ENCODE measurements at regions not wholly inside any gene's neighbourhood (a gene's known extent, or its start where the extent isn't known, plus 50 kb on each side); places are given as distances from the start of the nearest gene placed in this dataset.

- H3K9me3 Mint-ChIP-seq = peaks cover 5% of the 10 kb centered on the region
- TF ChIP-seq, protein P1, sequence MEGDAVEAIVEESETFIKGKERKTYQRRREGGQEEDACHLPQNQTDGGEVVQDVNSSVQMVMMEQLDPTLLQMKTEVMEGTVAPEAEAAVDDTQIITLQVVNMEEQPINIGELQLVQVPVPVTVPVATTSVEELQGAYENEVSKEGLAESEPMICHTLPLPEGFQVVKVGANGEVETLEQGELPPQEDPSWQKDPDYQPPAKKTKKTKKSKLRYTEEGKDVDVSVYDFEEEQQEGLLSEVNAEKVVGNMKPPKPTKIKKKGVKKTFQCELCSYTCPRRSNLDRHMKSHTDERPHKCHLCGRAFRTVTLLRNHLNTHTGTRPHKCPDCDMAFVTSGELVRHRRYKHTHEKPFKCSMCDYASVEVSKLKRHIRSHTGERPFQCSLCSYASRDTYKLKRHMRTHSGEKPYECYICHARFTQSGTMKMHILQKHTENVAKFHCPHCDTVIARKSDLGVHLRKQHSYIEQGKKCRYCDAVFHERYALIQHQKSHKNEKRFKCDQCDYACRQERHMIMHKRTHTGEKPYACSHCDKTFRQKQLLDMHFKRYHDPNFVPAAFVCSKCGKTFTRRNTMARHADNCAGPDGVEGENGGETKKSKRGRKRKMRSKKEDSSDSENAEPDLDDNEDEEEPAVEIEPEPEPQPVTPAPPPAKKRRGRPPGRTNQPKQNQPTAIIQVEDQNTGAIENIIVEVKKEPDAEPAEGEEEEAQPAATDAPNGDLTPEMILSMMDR (IDR thresholded peaks at IDR 0.05; ENCODE audit: unreplicated experiment in 3 of 3) = no peak
- peaks cover 22% of the 10 kb centered on the region for H3K4me1 Mint-ChIP-seq
- peak overlapping the region in 2 of 3 experiments; percentile 31 to 54 for H3K27ac Mint-ChIP-seq
- no peaks in the 10 kb centered on the region for H3K36me3 Mint-ChIP-seq (ENCODE audit: low read depth)
- no peak overlapping the region for H3K4me3 Mint-ChIP-seq
- H3K27me3 Mint-ChIP-seq (ENCODE audit: low read depth) = no peaks in the 10 kb centered on the region
Measured at GRCh38 chrX:124209792-124210576, 122.5 kb upstream of the TEX13D start.

GRCh38 chrX:124211312-124211942 is 121.0 kb upstream of the TEX13D start:
- peaks cover 2% of the 10 kb centered on the region for H3K9me3 Mint-ChIP-seq

DNA sequence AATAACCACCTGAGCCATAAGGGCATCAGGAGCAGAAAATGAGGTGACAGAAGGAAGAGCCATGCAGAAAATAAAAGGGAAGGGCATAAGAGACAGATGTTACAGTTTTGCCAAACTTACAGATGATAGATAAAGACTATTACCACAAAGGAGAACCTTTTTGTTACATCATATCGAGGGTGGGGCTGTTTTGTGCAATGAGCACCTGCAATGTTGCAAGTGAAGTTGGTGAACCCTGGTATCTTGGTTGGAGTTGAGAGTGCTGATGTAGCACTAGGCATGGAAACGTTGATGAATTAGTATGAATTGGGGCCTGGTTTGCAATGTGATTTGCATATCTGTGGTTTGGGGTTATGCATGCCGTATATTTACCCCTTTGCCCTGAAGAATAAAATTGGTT is 119.8 kb upstream of the TEX13D start:
- H3K36me3 Mint-ChIP-seq (ENCODE audit: low read depth) = no peaks in the 10 kb centered on the region
- H3K4me1 Mint-ChIP-seq = peaks cover 31% of the 10 kb centered on the region
- no peak overlapping the region for H3K4me3 Mint-ChIP-seq
- H3K27me3 Mint-ChIP-seq (ENCODE audit: low read depth) = no peaks in the 10 kb centered on the region
- no peak overlapping the region for H3K27ac Mint-ChIP-seq
- peaks cover 2% of the 10 kb centered on the region for H3K9me3 Mint-ChIP-seq
- TF ChIP-seq, protein P1 (IDR thresholded peaks at IDR 0.05; ENCODE audit: unreplicated experiment in 3 of 3) = no peak

More at GRCh38 chrX:124211312-124211942, 121.0 kb upstream of the TEX13D start:
- Mint-ChIP-seq H3K27ac (no peak overlapping the region), H3K27me3 (ENCODE audit: low read depth) (no peaks in the 10 kb centered on the region), H3K4me1 (peaks cover 30% of the 10 kb centered on the region), H3K36me3 (ENCODE audit: low read depth) (no peaks in the 10 kb centered on the region), H3K4me3 (no peak overlapping the region)
- TF ChIP-seq, protein P1 (IDR thresholded peaks at IDR 0.05; ENCODE audit: unreplicated experiment in 3 of 3) = peak; percentile 37 to 58 (median 43)

DNA sequence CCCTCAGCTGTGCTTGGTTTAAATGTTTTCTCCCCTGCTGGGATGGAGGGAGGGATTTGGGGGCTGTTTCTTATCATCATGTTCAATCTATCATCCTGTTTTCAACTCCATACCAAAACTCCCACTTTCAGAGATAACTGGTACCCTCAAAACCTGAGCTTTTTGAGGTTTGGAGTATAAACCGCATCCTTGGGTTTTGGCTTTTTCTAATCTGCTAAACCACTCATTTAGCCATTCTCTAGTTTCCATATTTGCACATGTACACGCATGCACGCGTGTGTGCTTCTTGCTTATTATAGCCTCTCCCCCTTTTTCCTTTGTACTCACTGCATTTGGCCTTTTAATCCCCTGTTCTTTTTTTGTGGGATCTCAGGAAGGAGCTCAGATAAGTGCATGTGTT is 116.7 kb upstream of the TEX13D start:
- Mint-ChIP-seq H3K27ac (no peak overlapping the region), H3K27me3 (ENCODE audit: low read depth) (no peaks in the 10 kb centered on the region), H3K4me1 (peaks cover 33% of the 10 kb centered on the region), H3K4me3 (no peak overlapping the region), H3K9me3 (peaks cover 2% of the 10 kb centered on the region), H3K36me3 (ENCODE audit: low read depth) (no peaks in the 10 kb centered on the region)
- TF ChIP-seq, protein P1 (IDR thresholded peaks at IDR 0.05; ENCODE audit: unreplicated experiment in 3 of 3) = no peak

- H3K4me1 Mint-ChIP-seq = peaks cover 32% of the 10 kb centered on the region
- H3K36me3 Mint-ChIP-seq (ENCODE audit: low read depth) = no peaks in the 10 kb centered on the region
- H3K9me3 Mint-ChIP-seq = peaks cover 2% of the 10 kb centered on the region
- H3K27me3 Mint-ChIP-seq (ENCODE audit: low read depth) = no peaks in the 10 kb centered on the region
- no peak overlapping the region for H3K4me3 Mint-ChIP-seq
- TF ChIP-seq, protein P1 (IDR thresholded peaks at IDR 0.05; ENCODE audit: unreplicated experiment in 3 of 3) = no peak
- H3K27ac Mint-ChIP-seq = no peak overlapping the region
Measured at GRCh38 chrX:124216396-124217115, 115.9 kb upstream of the TEX13D start.
